HCT116 (cell line): ENCODE measurements at regions not wholly inside any gene's neighbourhood (a gene's known extent, or its start where the extent isn't known, plus 50 kb on each side); places are given as distances from the start of the nearest gene placed in this dataset.
A peak's percentile ranks its signal among the peaks of the same experiment; 100 is the strongest.

ENCODE experiments used
- ATAC-seq: fragments of 200-7000 bp; cut with Tn5 transposase; 2 replicates; pipeline ENCODE4 v1.9.1; 2020; ENCODE audit warnings: mild to moderate bottlenecking, moderate library complexity
- BruUV-seq: library from RNA; stranded (reverse); fragments of 400-500 nt; replicated peaks from 2 replicates; lab custom pipeline; 2021; lab: Mats Ljungman, UMichigan
- CTCF ChIA-PET: fragments of 300-600 bp; sonication (Branson Sonifier 250); formaldehyde crosslinking; loops from one replicate; lab custom pipeline; 2021; ENCODE audit warnings: antibody characterized with exemption; lab: Charles Lee
- POLR2A ChIA-PET: fragments of 300-600, 350-600 bp; sonication (Branson Sonifier 250); formaldehyde crosslinking; loops from one replicate; lab custom pipeline; 2021; ENCODE audit warnings: antibody characterized with exemption; lab: Charles Lee
- RAD21 ChIA-PET, 2 experiments: fragments of 300-600 bp; sonication (Branson Sonifier 250); formaldehyde crosslinking; loops; one replicate each; lab custom pipeline; 2023; ENCODE audit warnings: low total read pairs in 2 of 2; ENCODE audit not compliant: uncharacterized antibody in 2 of 2, unreplicated experiment in 2 of 2, low non-redundant PET in 1 of 2; lab: Charles Lee
- DNase-seq: peaks from one replicate; pipeline ENCODE4 v3.0.0-alpha.2; 2010; ENCODE audit warnings: low read depth, low spot score
- H2AFZ ChIP-seq: fragments of 200-600 bp; shearing (Covaris generic), sonication (generic); 2 replicates; pipeline ENCODE4 v1.6.1; 2017; ENCODE audit warnings: low read depth, mixed run types, mixed read lengths, antibody characterized with exemption, low read length; ENCODE audit not compliant: poor library complexity, severe bottlenecking
- H3K27ac ChIP-seq: 2 replicates; pipeline ENCODE4 v1.5.1; 2012; ENCODE audit warnings: low read depth, low read length
- H3K27me3 ChIP-seq: fragments of 200-600 bp; sonication (generic); 2 replicates; pipeline ENCODE4 v1.6.1; 2016; ENCODE audit warnings: mixed run types, low read length, mixed read lengths; ENCODE audit not compliant: insufficient read depth
- H3K36me3 ChIP-seq, 2 experiments: fragments of 200-500 bp in 1 of 2; fragments of 200-600 bp in 1 of 2; sonication (Bioruptor generic) in 1 of 2; sonication (generic) in 1 of 2; 2 replicates each; pipeline versions ENCODE4 v1.5.1 to v1.6.1; 2014 to 2016; ENCODE audit warnings: low read length in 2 of 2, inconsistent platforms in 1 of 2, mixed read lengths in 1 of 2, mixed run types in 1 of 2; ENCODE audit not compliant: insufficient read depth in 2 of 2, control insufficient read depth in 1 of 2
- H3K4me1 ChIP-seq, 2 experiments: fragments of 200-600 bp in 1 of 2; sonication (generic) in 1 of 2; 2 replicates each; pipeline versions ENCODE4 v1.5.1 to v1.6.1; 2012 to 2017; ENCODE audit warnings: low read length in 2 of 2, inconsistent platforms in 1 of 2, mild to moderate bottlenecking in 1 of 2, mixed read lengths in 1 of 2, mixed run types in 1 of 2, moderate library complexity in 1 of 2; ENCODE audit not compliant: insufficient read depth in 2 of 2, control insufficient read depth in 1 of 2
- H3K4me2 ChIP-seq: fragments of 200-600 bp; sonication (generic); 2 replicates; pipeline ENCODE4 v1.6.1; 2017; ENCODE audit warnings: mixed run types, low read length, mixed read lengths
- H3K4me3 ChIP-seq, 2 experiments: fragments of 200-600 bp in 1 of 2; sonication (generic) in 1 of 2; replicated peaks in 1 of 2; 2 replicates each; pipeline ENCODE4 v1.5.1; 2011 to 2016; ENCODE audit warnings: low read length in 2 of 2, control low read depth in 1 of 2, low read depth in 1 of 2, mild to moderate bottlenecking in 1 of 2, mixed read lengths in 1 of 2, mixed run types in 1 of 2
- H3K79me2 ChIP-seq: fragments of 200-600 bp; sonication (generic); 2 replicates; pipeline ENCODE4 v1.6.1; 2017; ENCODE audit warnings: mild to moderate bottlenecking, mixed run types, low read length, moderate library complexity, mixed read lengths; ENCODE audit not compliant: insufficient read depth
- H3K9ac ChIP-seq: fragments of 200-600 bp; sonication (generic); 2 replicates; pipeline ENCODE4 v1.6.1; 2016; ENCODE audit warnings: low read length, mixed read lengths
- H3K9me2 ChIP-seq: fragments of 200-600 bp; sonication (generic), shearing (Covaris generic); 2 replicates; pipeline ENCODE4 v1.6.1; 2017; ENCODE audit warnings: mixed run types, mild to moderate bottlenecking, moderate library complexity; ENCODE audit not compliant: insufficient read depth
- H3K9me3 ChIP-seq, 2 experiments: fragments of 200-500 bp in 1 of 2; fragments of 200-600 bp in 1 of 2; sonication (Bioruptor generic) in 1 of 2; sonication (generic) in 1 of 2; 2 replicates each; pipeline ENCODE4 v1.6.1; 2014 to 2017; ENCODE audit warnings: low read length in 2 of 2, mixed read lengths in 2 of 2, inconsistent platforms in 1 of 2, low read depth in 1 of 2, mild to moderate bottlenecking in 1 of 2, mixed run types in 1 of 2, moderate library complexity in 1 of 2; ENCODE audit not compliant: control insufficient read depth in 1 of 2, insufficient read depth in 1 of 2
- H4K20me1 ChIP-seq: fragments of 200-600 bp; sonication (generic), shearing (Covaris generic); 2 replicates; pipeline ENCODE4 v1.6.1; 2017; ENCODE audit warnings: mixed run types, mild to moderate bottlenecking, moderate library complexity; ENCODE audit not compliant: insufficient read depth
- ATF3 ChIP-seq: IDR thresholded peaks from 2 replicates; pipeline ENCODE4 v1.6.1; 2012
- CEBPB ChIP-seq: IDR thresholded peaks from 2 replicates; pipeline ENCODE4 v1.6.1; 2012; ENCODE audit warnings: low read depth
- EGR1 ChIP-seq: IDR thresholded peaks from 2 replicates; pipeline ENCODE4 v1.6.1; 2012; ENCODE audit warnings: low read depth
- EZH2 ChIP-seq: fragments of 200-600 bp; sonication (generic); IDR thresholded peaks from 2 replicates; pipeline ENCODE4 v1.6.1; 2017; ENCODE audit warnings: antibody characterized with exemption, mixed run types
- MAX ChIP-seq: IDR thresholded peaks from 2 replicates; pipeline ENCODE4 v1.6.1; 2012
- POLR2A ChIP-seq: IDR thresholded peaks from 2 replicates; pipeline ENCODE4 v1.7.0; 2011; ENCODE audit warnings: borderline replicate concordance; ENCODE audit not compliant: insufficient read depth, insufficient read length; ENCODE audit errors: extremely low read depth
- POLR2AphosphoS5 ChIP-seq: IDR thresholded peaks from 2 replicates; pipeline ENCODE4 v1.6.1; 2011; ENCODE audit warnings: mild to moderate bottlenecking, low read depth, low read length, moderate library complexity
- REST ChIP-seq: IDR thresholded peaks from 2 replicates; pipeline ENCODE4 v1.6.1; 2012; ENCODE audit warnings: low read depth
- SP1 ChIP-seq: IDR thresholded peaks from 2 replicates; pipeline ENCODE4 v1.6.1; 2012; ENCODE audit warnings: low read depth
- TCF7L2 ChIP-seq: IDR thresholded peaks from 2 replicates; pipeline ENCODE4 v1.7.0; 2011; ENCODE audit warnings: borderline replicate concordance, inconsistent platforms; ENCODE audit not compliant: insufficient read depth, insufficient read length; ENCODE audit errors: extremely low read depth
- YY1 ChIP-seq: IDR thresholded peaks from 2 replicates; pipeline ENCODE4 v1.6.1; 2011; ENCODE audit warnings: low read length, low read depth, moderate library complexity, mild to moderate bottlenecking; ENCODE audit not compliant: insufficient replicate concordance; ENCODE audit errors: extremely low read depth
- ZBTB33 ChIP-seq: IDR thresholded peaks from 2 replicates; pipeline ENCODE4 v1.6.1; 2011; ENCODE audit warnings: mild to moderate bottlenecking, low read length, moderate library complexity; ENCODE audit not compliant: insufficient replicate concordance; ENCODE audit errors: extremely low read depth
- ZNF274 ChIP-seq: fragments of 200-500 bp; sonication (Bioruptor generic); IDR thresholded peaks from 2 replicates; pipeline ENCODE4 v1.6.1; 2014; ENCODE audit warnings: mild to moderate bottlenecking, low read depth, low read length, inconsistent platforms
- intact Hi-C: fragments of 100-400 bp; cut with micrococcal nuclease; formaldehyde crosslinking; loops from 2 replicates; pipeline ENCODE4 v1.10.0; 2022

GRCh38 chrX:45714866-45715265, 514.2 kb upstream of the DIPK2B start:
- 0 out of 4 replicates have a peak, but pooled peaks cover 0 to 8% of the 10 kb centered on the region in 2 experiments for H3K36me3 ChIP-seq
- H3K9me3 ChIP-seq = no peaks in the 10 kb centered on the region
- peak overlapping the region; percentile 29 for H3K4me2 ChIP-seq
- CTCF ChIA-PET = interaction anchor here (1.5 kb wide), 1 partner anchor 199 kb away, joined by 4 read pairs; no protein-coding TSS in a partner anchor
- DNase-seq (peak; percentile 82), ATAC-seq (no peak)
- H3K27me3 ChIP-seq = no peaks in the 10 kb centered on the region
- no peaks in the 10 kb centered on the region for H3K9me2 ChIP-seq
- POLR2A ChIA-PET = interaction anchor here (1.0 to 1.6 kb wide), 4 partner anchors 17 to 200 kb away, joined by 3 to 7 read pairs (median 4); no protein-coding TSS in a partner anchor
- H4K20me1 ChIP-seq = no peaks in the 10 kb centered on the region
- no peak overlapping the region for H2AFZ ChIP-seq
- RAD21 ChIA-PET = interaction anchor here in 1 of 2 experiments (0.7 kb wide), 1 partner anchor 199 kb away, joined by 3 read pairs; no protein-coding TSS in a partner anchor
- BruUV-seq = no TSS peak
- H3K4me1 ChIP-seq = peaks cover 52 to 97% of the 10 kb centered on the region in 2 experiments
- no peak overlapping the region for H3K4me3 ChIP-seq
- H3K27ac ChIP-seq = peak overlapping the region; percentile 99
- TF ChIP-seq ZNF274 (no peak), EZH2 (no peak), YY1 (no peak), CEBPB (no peak), SP1 (no peak), TCF7L2 (peak; percentile 65)
- peaks cover 26% of the 10 kb centered on the region for H3K79me2 ChIP-seq
- peak overlapping the region; percentile 58 for H3K9ac ChIP-seq
- intact Hi-C loops = loop anchor here (5.0 kb wide), 1 partner anchor 612 kb away; no protein-coding TSS in a partner anchor

GRCh38 chrX:45712067-45712466, 511.4 kb upstream of the DIPK2B start:
- Histone ChIP-seq H3K36me3 (peaks cover 0 to 13% of the 10 kb centered on the region in 2 experiments; a peak in 1 of 4 replicates), H3K79me2 (peaks cover 26% of the 10 kb centered on the region), H3K9me2 (no peaks in the 10 kb centered on the region), H3K27me3 (no peaks in the 10 kb centered on the region), H3K4me1 (peaks cover 59 to 84% of the 10 kb centered on the region in 2 experiments), H3K4me3 (no peak overlapping the region), H3K9me3 (no peaks in the 10 kb centered on the region), H3K27ac (peak overlapping the region; percentile 99), H4K20me1 (no peaks in the 10 kb centered on the region), H2AFZ (no peak overlapping the region), H3K9ac (peak overlapping the region; percentile 71), H3K4me2 (peak overlapping the region; percentile 56; the same call in 1 of the 2 replicates)
- RAD21 ChIA-PET = interaction anchor here in 1 of 2 experiments (0.6 kb wide), 1 partner anchor 608 kb away, joined by 7 read pairs; no protein-coding TSS in a partner anchor
- intact Hi-C loops = loop anchor here (5.0 kb wide), 1 partner anchor 615 kb away; no protein-coding TSS in a partner anchor
- CTCF ChIA-PET = interaction anchor here (1.0 kb wide), 1 partner anchor 196 kb away, joined by 3 read pairs; no protein-coding TSS in a partner anchor
- no TSS peak for BruUV-seq
- POLR2A ChIA-PET = interaction anchor here (1.0 to 2.7 kb wide), 2 partner anchors 58 to 196 kb away, joined by 3 to 11 read pairs; no protein-coding TSS in a partner anchor
- no peak for DNase-seq
- ATAC-seq = no peak
- TF ChIP-seq EGR1 = no peak
- TF ChIP-seq POLR2A = no peak
- TF ChIP-seq REST = no peak
- no peak for TF ChIP-seq ATF3
- no peak for TF ChIP-seq EZH2
- no peak for TF ChIP-seq POLR2AphosphoS5
- TF ChIP-seq MAX = no peak
- no peak for TF ChIP-seq ZBTB33
